Lung microvascular endothelial cell (primary cell): ENCODE measurements at regions not wholly inside any gene's neighbourhood (a gene's known extent, or its start where the extent isn't known, plus 50 kb on each side); places are given as distances from the start of the nearest gene placed in this dataset.

ENCODE experiments used
- DNase-seq, 2 donors: peaks; one replicate each; pipeline versions ENCODE4 v3.0.0 to v3.0.0-alpha.2; 2010; ENCODE audit warnings: low read depth in 2 of 2

DNA sequence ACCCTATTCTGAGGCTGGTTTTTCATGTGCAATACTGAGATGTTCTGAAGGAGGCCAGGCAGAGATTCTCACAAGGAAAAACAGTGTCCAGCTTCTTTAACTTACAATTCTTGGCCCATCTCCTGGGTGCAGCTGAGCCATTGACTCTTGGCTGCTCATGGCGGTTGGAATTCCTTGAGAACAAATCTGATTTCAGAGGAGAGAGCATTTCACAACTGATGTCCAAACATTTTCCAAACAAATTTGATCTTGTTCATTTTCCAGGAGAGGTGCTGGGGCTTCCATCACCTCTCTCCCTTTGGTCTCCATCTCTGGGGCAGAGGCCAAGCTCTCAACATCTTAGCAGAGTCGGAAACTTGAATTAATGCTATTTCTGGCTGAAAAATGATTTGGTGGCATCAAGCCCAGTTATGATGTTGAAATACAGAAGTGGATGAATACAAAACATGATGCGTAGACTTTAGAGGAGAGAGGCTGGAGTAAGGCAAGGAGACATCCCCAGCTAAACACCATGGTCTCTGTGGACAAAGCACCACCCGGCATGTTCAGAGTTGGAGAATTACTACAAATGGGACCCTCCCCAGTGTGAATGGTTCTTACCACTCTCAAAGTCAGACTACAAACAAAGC, 593.0 kb downstream of the VRK1 start:
- DNase-seq: no peak

DNA sequence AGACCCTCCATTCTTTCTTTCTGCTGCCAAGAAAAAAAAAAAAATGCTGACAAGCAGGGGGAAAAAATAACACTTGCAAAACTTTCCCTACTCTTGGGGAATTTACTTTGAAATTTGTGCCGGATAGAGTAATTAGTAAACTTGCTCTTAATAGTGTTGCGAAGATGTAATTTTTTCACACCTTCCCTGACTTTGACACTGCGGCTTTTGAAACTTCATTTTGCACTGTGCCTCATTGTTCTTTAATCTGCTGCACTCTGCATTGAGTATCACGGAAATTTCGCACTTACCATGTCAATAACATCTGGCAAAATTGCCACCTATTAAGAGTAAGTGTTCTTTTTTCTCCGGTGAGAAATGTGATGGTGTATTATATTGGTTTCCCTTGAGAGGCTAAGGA, 596.1 kb downstream of the VRK1 start:
- no peak for DNase-seq

DNA sequence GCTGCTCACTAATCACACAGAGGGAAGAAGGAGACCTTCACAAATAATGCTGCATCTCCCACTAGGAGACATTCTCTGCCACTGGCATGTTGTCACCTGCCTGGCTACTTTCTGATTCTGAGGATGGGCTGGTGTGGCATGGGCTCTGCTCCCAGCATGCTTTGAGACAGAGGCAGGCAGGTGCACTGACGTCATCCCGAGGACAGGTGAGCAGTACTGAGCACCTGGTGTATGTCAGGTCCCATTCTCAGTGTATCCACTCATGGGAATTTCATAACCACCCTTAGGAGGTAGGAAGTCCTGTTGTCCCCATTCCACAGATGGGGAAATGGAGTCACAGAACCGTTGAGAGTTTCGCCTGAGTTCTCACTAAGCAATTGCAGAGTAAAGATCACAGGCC, 597.9 kb downstream of the VRK1 start:
- DNase-seq: no peak

DNA sequence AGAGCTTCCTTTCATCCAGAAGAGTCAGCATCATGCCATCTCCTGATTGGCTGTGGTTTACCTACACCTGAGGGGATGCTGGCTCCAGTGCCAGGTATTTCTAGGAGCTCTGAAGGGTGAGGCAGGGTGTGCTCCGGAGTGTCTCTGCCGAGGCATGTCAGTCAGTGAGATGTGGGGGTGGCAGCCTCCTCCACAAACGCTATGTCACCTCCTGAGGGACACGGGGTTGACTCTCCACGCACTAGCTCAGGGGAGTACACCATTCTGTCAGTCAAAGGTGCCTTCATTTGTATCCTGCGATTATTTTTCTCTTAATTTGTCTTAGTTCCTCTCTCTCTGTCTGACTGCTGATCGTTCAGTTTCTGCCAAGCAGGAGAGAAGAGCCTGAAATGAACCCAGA, 604.5 kb downstream of the VRK1 start:
- no peak for DNase-seq

DNA sequence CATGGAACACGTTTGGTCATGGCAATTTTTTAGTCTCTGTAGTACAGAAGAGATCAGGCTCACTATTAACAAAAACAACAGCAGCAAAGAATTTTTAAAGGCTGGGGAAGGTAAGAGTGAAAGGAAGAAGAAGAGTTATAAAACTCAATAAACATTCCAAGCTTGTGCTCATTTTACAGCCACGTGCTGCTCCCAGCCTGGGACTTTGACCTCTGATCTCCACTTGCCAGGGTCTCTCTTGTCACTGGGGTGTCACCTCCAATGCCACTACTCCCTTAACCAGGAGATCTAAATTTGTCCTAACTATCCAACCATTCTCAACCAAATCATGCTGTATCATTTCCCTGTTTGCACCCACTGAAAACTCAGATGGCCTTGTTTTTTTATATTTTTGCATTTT, 605.1 kb downstream of the VRK1 start:
- DNase-seq: no peak

DNA sequence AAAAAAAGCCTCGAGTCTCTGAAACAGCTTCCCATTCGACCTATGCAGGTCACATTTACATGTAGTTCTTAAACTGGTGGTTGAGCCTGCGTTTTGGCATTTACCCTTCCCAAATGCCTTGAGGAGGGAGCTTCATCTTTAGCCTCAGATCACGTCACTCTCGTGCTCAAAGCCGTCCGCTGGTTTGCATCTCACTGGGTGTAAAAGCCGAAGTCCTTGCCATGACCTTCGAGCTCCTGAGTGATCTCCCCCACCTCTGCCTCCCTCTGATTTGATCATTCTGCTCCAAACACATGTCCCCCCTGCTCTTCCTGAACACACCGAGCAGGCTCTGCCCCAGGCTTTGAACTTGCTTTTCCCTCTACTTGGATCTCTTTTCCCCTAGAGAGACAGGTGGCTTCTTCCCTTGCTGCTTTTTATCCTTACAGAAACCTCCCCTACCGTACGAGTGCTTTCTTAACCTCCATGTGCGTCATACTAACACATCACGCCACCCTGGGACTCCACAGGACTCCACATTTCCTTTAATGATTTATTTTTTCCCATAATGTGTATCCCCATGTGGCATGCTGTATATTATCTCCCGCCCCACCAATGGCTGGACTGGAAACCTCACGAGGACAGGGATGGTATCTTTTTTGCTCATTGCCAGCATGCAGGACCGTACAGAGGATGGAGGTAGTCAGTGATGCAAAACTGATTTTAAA, 610.7 kb downstream of the VRK1 start:
- no peak for DNase-seq

DNA sequence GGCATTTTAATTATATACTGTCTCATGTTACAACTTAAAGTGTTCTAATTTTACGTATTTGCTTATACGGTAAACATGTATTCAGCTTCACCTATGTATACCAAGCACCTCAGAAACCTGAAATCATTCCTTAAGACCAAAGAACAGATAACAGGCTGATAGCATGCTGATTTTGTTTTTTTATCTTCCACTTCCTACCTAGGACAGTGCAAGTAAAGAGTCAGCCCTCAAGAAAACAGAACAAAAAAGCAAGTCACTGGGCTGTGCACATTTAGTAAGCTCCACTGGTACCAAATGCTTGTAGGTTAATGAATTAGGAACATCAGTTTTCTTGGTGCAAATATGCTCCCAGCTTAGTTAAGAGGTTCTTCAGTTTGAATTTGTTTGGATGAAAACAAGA, 611.3 kb downstream of the VRK1 start:
- no peak for DNase-seq

DNA sequence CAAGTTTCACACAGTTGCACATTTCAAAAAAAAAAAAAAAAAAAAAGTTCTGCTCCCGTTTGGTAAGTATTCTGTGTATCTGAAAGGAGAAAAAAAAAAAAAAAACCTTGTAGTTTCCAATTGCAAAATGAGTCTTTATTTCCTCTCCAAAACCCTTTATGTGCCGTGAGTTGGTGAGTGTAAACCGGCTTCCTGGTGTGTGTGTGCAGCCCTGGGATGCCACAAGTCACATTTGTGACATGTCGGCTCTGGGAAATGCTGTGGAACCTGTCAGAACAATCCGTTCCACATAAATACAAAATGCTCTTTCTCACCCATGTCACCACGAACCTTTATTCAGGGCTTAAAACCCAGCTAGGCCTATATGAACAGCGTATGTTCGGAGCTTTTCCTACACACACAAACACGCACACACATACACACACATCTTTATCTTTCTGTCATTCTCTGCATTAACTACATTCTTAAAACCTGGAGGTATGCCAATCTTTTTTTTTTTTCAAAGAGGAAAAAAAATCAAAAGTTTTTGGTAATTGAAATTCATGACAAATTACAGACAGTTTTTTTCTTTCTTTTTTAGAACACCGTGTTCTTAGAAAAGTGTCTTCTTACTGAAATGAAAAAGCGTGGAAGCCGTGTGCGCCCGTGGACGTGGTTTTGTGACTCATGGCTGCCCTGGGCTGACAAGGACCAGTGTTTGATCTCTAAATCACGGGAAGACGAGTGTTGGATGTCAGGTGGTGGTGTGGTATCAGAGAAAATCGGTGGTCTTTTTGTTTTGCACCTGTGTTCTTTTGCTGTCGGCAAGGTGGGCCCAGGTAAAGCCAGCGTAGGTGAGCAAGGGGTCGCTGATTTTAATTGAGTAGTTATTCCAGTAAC, 612.0 kb downstream of the VRK1 start:
- no peak for DNase-seq

DNA sequence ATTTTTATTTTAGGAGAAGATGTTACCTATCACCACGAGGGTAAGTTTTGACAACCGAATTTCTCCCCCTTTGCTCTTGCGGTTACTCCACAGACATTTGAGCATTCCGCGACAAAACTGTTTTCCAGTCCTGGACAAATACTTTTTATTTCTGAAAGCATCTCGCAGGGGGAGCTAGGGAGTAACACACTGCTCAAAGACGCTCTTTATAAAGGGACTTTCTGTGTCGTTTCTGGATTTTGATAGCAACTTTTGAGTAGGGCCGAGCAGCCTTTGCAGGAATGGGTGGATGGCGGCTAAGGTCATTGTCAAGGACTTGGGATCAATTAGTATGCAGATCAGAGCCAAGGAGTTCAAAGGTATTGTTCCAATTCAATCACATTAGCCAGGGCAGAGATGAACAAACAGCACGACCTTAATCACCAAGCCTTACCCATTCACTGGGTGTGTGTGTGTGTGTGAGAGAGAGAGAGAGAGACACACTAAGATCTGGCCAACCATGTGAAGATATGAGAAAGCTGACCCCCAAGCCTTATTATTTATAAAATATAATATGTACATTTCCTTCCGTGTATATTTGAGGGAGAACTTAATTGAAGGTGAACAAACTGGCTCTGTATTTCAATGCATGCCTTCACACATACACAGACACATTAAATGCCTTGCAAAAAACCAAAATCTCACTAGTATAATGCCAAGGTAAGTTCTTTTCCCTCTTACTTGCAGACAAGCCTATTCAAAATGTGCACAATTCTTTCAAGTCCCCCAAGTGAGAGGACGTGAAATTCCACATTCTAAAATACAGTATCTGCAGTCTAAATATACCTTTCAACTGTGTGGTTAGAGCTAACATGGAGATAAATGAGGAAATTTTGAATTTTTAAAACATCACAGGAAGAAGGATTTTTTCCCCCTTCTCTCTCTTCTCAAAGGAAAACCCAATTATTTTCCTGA, 613.8 kb downstream of the VRK1 start:
- no peak for DNase-seq

DNA sequence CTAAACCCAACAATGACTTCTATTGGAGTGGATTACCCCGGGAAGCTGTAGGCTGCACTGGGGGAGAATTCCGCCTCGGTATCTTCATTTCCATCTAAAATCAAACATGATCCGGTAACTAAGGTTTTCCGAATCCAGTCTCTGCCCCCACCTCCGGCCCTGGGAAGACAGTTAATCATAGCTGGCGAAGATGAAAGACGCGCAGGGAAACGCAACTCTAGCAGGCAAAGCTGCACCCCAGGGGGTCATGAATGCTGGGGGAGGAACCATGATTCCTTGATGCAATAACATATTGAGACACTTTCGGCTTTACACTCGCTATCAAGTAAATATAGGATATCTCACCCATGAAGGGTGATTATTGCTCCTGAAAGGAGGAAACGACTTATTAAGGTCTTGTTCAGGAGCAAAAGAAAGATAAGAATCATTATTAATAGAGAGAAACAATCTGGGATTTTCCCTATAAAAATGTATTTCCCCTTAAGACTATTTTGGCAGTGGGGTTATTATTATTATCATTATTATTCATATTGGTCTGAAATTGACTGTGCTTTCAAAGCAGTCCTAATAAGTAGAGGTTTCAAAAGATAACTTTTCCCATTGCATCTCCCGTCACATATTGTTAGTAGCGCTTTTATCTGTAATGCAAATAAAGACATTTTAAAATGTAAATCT, 614.9 kb downstream of the VRK1 start:
- DNase-seq: no peak

DNA sequence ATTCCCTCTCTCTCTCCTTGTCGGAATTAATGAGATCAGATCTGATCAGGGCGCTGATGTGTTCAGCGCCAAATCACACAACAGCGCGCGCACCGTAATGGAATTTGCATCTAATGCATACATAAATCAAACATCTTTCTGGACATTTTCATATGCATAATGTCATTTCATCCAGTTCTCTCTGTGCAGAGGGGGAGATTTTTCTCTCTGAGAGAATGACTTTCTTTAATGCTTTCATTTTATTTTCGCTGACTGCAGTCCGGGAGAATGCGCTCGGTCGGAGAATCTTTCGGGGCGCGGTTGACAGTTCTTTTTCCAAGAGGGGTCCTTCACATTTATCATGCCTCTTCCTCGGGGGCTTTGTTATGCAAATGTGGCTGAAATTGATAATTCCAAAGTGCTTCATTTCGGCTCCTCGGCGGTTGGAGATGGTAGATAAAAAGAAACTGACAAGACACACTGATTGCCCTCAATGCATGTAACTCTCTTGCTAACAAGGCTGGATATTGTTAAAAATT, 615.9 kb downstream of the VRK1 start:
- DNase-seq: no peak

DNA sequence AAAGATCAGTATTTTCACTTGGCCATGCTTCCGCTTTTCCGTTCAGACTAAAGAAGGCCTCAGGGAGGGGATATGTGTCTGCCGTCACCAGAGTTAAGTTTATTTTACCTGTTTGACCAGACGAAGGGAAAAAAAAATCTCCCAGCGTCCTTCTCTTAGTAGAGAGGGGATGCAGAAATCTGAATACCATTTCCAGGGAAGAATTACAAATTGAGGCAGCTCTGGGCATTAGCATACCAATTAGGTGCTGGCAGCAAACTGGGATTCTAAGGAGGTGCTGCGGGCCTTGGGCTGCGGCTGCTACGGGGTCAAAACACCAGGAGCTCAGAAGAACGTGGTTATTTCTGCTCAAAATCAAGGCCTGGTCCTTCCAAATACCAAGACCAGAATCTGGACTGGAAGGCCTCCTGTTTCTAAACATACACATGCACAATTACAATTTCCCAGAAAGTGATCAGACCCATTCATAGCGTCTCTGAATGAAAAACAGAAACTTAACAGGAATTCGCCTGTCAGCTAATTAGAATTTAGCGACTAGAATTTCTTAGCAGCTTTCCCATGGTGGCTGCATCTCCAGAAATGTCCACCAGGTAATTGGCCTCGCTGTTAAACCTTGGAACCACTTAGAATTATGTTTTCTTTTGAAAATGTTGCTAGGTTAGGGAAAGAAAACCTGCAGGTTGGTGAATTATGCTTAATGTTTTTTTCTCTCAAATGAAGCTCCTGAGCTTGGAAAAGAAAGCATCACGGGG, 617.0 kb downstream of the VRK1 start:
- no peak for DNase-seq

DNA sequence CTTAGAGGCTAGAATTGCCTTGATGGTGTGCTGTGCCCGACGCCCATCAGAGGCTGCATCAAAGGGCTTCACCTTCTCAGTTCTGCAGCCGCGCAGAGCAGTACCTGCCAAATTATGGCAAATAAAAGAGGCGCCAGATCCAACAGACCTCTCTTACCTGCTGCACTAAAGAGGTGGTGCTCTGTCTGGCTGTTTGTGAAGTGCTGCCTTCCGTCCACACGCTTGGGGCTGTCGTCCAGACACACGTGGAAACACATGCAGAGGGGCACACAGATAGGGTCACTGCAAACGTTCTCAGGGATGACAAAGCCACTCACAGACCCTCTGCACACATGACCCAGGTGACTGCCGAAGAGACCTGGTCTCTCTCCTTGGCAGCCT, 617.5 kb downstream of the VRK1 start:
- DNase-seq: no peak

DNA sequence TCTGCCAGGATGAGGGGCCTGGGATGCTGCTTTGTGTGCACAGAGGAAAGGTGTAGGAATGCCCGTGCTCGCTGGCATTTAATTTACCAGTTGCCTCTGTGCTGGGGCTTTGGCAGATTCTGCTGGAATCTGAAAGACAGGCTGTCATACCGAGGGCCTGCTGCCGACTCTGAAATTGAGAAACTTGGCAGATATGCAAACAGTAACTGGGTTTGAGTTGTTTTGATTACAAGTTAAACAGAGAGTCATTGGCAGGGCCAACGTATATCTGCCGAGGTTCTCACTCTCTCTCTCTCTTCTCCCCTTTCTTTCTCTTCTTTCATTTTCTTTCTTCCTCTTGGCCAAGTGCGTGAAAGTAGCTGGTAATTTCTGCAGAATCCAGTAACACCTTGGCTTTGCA, 618.7 kb downstream of the VRK1 start:
- DNase-seq: no peak

DNA sequence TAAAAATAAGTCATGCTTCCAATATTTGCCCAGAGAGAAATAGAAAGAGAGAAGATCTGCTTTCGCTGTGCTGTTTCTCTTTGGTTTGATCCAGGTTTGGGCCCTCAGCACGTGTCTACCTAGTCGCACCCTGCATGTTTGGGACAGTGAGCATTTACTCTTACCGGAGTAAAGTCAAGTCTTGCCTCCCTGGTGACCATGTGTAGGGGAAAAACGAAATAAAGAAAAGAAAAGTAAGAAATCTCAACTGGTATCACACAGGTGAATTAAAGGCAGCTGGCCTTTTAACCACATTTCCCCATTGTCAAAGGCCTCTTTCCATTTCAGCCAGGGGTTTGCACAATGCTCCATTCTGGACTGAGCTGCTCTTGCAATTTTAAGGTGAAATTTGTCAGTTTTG, 619.4 kb downstream of the VRK1 start:
- DNase-seq: no peak

DNA sequence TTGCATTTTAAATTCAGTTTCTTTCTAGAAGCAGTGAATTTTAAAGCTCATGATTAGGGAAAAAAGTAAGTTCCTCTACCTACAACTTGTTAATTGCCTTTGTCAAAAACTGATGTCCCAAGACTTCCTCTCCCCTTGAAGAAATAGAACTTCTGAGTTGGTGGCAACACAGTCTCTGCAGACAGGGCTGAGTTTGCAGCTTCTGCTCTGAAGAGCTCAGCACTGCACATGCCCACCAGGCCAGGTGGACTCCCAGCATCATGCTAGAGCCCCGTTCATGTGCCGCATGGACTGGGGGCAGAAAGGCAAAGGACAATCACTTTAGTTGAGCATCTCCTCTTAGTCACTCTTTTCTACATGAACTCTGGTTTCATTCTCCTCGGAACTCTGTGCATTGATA, 620.1 kb downstream of the VRK1 start:
- no peak for DNase-seq

DNA sequence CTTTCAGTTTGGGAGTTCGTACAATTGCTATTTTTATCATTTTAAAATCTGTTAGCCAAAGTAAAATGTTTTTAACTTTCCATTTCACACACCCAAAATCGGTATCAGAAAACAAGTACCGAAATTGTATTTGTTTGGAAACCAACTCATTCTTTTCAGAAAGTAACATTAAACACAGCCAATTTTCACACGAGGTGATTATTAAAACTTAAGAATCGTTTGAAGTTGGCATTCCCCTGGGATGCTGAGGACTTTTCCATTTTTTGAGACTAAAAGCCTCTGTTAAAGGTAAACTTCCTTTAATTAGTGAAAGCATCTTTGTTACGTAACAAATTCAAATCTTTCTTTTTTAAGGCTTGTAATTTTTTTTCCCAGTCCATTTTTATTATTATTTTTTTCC, 623.0 kb downstream of the VRK1 start:
- no peak for DNase-seq

DNA sequence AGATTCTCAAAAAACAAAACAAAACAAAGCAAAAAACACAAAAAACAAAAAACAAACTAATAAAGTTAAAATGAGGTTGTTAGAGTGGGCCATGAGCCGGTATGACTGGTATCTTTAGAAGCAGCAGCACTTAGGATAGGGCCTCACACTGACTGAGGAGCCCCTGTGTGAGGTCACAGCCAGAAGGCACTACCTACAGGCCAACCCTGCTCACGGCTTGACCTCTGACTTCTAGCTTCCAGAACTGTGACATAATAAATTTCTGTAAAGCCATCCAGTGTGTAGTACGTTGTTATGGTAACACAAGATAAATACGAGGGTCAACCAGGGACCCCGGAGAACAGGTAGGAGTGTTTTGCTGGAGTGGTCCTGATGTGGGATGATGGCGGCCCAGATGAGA, 629.6 kb downstream of the VRK1 start:
- DNase-seq: no peak

DNA sequence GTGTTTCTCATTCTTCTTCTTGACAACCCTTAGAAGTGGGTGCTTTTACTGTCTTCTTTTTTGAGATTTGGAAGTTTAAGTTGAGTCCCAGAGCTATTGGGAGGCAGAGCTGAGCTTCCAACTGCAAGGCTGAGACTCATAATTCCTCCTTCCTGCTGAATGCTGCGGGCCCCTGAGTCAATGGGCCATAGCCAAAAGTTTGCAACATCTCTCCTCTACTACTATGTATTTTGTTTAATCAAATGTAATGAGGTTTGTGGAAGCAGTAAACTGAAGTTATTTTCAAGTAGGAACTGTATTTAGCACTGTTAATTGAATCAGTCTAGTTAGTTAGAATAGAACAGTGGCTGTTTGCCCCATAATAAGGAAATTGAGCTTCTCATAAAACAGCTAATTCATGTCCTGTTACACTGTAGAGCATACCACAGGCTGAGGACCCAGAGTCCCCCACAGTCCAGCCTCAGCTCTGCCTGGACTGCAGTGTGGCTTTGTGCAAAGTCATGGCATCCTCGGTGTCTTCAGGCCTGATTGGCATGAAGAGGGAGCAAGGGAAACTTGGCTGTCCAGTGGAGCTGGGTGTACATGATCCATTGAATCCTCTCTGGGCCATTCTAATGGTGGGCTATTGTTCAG, 631.7 kb downstream of the VRK1 start:
- DNase-seq: no peak

DNA sequence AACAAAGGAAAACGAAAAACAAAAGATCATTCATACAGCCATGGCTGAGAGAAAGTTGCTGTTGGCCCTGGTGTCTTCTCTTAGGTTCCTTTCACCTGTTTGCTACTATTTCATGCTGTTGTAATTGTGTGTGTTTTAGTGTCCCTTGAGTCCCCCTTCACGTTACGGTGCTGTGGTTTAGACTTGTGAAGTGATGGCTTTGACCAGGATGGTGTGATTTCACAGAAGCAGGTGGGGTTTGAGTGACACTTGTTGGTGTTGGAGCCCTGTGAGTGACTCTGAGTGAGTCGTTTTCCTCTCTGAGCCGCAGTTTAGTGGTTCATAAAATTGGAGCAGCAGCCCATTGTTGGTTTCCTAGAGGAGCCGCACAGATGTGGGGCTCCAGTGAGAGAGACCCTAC, 635.4 kb downstream of the VRK1 start:
- no peak for DNase-seq
